ENCODE measurements at regions not wholly inside any gene's neighbourhood (a gene's known extent, or its start where the extent isn't known, plus 50 kb on each side); places are given as distances from the start of the nearest gene placed in this dataset.
"Not testable (repeated sequence)": the region's sequence is repeated elsewhere in the genome, so short reads cannot be mapped to it uniquely, and the experiment has no call there.

DNA sequence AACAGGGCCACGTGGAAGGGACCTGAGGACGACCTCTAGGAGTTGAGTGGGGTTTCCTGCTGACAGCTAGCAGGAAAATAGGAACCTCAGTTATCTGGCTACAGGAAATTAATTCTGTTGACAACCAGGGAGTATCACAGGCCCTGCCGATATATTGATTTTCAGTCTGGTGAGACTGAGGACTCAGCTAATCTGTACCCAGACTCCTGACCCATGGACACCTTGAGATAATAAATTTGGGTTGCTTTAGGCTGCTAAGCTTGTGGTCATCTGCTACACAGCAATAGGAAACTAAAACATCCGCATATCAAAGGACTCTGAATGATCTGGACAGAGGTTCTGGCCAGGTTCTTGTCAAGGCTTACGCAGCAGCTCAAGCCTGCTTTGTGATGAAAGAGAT is 80.8 kb upstream of the CNEP1R1 start:
- DNase-seq: no peak

GRCh38 chr16:49947907-49948678 is 76.9 kb upstream of the CNEP1R1 start:
- no peak for DNase-seq

DNA sequence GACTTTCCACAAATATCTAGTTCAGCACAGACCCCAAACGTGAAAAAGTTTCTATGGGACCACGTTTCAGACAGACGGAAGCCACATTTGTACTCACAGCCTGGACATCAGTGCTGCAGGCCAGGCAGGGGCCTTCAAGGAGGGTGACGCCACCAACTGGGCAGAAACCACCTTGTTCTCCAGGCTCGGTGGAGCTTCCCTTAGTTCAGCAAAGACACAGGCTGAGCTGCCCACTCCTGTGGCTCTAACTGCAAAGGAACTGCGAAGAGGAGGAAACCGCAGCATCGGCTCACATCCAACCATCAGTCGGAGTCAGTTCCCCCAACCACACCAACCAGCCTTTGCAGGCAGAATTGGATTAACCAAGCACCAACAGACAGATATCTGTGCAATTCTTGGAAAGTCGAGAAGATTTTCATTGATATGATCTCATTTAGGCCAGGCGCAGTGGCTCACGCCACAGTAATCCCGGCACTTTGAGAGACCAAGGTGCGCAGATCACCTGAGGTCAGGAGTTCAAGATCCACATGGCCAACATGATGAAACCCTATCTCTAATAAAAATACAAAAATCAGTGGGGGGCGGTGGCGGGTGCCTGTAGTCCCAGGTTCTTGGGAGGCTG is 73.3 kb upstream of the CNEP1R1 start:
- DNase-seq: no peak

DNA sequence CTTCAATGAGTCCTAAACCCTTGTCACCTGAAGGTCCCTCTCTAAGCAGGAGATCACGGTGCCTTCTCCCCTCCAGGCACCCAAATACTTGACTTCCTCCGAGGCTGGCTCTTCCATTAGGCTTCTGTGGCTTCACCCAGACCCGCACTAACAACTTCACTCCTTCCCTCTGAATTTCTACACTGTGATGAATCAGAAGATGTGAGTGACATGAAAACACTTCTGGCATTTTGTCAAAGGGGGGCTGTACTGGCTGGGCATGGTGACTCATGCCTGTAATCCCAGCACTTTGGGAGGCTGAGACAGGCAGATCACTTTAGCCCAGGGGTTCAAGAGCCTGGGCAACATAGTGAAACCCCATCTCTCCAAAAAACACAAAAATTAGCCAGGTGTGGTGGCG is 72.6 kb upstream of the CNEP1R1 start:
- DNase-seq: no peak

GRCh38 chr16:49953090-49953489 is 71.9 kb upstream of the CNEP1R1 start:
- DNase-seq: no peak

GRCh38 chr16:49955858-49956257 is 69.2 kb upstream of the CNEP1R1 start:
- DNase-seq: no peak

DNA sequence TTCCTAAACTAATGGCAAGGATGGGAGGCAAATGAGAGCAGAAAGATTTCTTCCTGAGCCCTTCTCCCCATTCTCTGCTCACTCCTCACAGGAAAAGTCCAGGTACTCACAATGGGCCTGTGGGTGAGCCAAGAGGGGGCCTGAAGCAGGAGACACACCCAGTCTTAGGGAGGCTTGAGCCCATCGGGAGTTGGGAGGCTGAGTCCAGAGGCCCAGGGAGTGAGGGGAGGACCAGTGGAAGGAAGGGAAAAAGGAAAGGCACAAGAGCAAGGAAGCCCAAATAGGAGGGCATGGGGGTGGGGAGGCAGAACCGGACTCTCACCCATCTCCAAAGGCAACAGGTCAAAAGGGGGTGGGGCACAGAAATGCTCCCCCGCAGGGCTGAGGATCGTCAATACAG is 68.1 kb upstream of the CNEP1R1 start:
- no peak for DNase-seq

- no peak for DNase-seq
These were observed 66.6 kb upstream of the CNEP1R1 start for GRCh38 chr16:49958448-49958847.

DNA sequence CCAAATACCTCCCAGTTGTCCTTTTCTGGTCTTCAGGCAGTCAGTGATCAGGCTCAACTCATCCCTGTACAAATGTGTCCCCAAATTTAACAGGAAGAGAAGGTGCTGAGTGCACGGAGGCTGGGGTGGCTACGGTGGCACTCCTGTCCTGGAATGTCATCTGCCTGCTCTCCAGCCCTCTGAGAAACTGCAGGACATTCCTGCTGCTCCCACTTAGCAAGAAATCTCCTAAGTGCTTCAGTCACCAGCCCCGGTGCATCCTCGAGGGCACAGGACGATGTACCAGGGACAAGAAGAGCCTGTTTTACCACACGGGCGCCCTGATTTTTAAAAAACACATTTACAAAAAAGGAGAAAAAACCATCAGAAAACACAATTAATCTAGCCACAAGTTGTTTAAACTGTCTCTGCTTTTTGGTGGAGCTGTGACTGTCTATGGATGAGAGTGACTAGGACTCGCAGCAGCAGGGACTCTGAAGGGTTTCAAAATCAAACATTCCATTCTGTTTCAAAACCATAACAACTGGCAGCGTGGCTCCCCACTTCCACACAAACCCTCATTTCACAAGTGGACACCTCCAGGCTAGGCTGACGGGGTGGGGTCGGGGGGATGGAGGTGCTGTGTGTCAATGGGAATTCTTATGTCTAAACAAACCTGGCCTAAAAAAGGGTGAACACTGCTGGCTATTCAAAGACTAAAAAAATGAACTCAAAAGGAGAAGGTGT is 65.3 kb upstream of the CNEP1R1 start:
- no peak for DNase-seq

DNA sequence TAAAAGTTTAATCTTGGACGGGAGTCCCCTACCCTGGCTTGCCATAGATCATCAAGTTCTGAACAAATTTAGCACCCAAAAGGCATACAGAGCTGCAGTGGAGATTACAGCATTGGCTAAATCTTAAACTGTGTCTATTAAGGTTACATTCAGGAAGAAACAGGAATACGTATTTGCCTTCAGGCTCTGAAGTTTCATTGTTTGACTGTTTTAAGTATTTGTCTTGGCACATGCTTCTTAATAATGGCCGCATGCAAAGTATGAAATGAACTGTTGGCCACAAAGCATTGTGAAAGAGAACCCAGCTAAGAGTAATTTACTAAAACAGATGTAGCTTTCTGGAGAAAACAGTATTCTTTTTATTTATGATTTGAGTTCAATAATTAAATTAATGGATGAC is 63.9 kb upstream of the CNEP1R1 start:
- DNase-seq: no peak

DNA sequence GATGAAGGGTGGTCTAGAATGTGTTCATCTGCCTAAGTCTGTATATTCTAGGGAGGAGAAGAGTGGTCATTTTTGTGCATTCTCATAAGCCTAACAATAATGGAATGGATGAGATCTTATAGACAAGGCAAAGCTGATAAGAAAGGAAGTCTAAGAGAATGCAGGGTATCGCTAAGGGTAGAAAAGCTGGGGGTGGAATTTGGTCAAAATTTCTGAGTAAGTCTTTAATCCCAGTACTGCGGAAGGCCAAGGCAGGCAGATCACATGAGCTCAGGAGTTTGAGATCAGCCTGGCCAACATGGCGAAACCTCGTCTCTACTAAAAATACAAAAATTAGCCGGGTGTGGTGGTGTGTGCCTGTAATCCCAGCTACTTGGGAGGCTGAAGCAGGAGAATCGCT is 62.5 kb upstream of the CNEP1R1 start:
- not testable (repeated sequence) for DNase-seq

DNA sequence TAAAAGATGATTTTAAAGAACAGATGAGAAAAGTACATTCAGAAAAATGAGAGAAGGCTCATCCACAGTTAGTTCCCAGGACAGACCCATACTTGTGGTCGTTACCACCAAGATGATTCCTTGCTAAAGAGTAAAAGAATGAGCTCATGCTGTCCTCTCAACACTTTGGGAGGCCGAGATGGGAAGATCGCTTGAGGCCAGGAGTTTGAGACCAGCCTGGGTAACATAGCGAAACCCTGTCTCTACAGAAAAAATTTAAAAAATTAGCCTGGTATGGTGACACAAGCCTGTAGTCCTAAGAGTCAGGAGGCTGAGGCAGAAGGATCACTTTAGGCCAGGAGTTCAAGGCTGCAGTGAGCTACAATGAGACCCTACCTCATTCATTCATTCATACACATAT is 60.7 kb upstream of the CNEP1R1 start:
- DNase-seq: no peak

- DNase-seq: no peak
These were observed 60.1 kb upstream of the CNEP1R1 start for GRCh38 chr16:49964973-49965372.

GRCh38 chr16:49967012-49967559 is 57.9 kb upstream of the CNEP1R1 start:
- DNase-seq: no peak

- DNase-seq: no peak
These were observed 55.7 kb upstream of the CNEP1R1 start for GRCh38 chr16:49969091-49970030.

DNA sequence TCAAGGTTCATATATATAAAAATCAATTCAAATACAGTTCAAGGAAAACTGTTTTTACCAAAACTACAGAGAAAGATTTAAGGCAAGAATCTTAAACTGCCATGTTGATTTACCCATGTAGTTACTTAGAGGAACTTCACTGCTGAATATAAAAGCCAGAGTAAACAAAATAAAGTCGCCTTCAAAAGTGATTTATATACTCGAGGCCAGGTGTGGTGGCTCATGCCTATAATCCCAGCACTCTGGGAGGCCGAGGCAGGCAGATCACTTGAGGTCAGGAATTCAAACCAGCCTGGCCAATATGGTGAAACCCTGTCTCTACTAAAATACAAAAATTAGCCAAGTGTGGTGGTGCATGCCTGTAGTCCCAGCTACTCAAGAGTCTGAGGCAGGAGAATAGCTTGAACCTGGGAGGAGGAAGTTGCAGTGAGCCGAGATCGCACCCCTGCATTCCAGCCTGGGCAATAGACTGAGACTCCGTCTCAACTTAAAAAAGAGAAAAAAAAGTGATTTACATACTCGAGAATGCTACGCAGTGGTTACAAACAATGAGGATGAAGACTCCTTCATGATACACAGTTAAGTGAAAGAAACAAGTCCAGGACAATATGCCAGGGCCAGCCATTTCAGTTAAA is 54.1 kb upstream of the CNEP1R1 start:
- no peak for DNase-seq

DNA sequence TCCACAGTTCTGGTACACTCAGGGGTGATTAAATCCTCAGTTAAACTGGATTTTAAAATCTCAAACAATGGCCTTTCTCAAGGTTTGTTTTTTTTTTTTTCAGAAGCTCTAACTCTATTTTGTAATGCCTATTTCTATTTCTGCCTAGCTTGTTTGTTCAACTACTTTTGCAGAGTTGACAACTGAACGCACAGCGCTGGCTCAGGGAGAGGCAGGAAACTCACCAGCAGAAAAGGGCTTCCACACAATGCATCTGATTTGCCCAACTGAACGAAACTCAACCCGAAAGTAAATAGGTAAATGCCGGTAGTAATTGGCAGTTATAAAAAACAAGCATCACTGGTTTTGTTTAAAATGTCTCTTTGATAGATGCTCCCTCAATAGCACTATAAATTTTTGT is 52.7 kb upstream of the CNEP1R1 start:
- DNase-seq: no peak

- DNase-seq: no peak
These were observed 52.1 kb upstream of the CNEP1R1 start for GRCh38 chr16:49972961-49973360.

Data from activated CD4-positive, alpha-beta T cell treated with anti-CD3 and anti-CD28 coated beads for 1 hour (primary cell).